Gastroesophageal sphincter (tissue), 3 donors: ENCODE measurements at regions not wholly inside any gene's neighbourhood (a gene's known extent, or its start where the extent isn't known, plus 50 kb on each side); places are given as distances from the start of the nearest gene placed in this dataset.

ENCODE experiments used
- EP300 ChIP-seq: sonication (generic); formaldehyde crosslinking; IDR thresholded peaks from one replicate; pipeline ENCODE4 v1.6.1; 2017; ENCODE audit warnings: antibody characterized with exemption, mild to moderate bottlenecking
- POLR2A ChIP-seq, 2 donors: fragments of 450-650 bp; IDR thresholded peaks; one replicate each; pipeline ENCODE4 v1.6.1; 2017; ENCODE audit warnings: antibody characterized with exemption in 2 of 2, mild to moderate bottlenecking in 2 of 2, moderate library complexity in 1 of 2
- POLR2AphosphoS5 ChIP-seq: sonication (generic); formaldehyde crosslinking; IDR thresholded peaks from one replicate; pipeline ENCODE4 v1.6.1; 2017; ENCODE audit warnings: antibody characterized with exemption
- TF ChIP-seq, protein P1 (sequence below), 4 experiments: fragments of 200-600 bp in 2 of 4; fragments of 450-650 bp in 2 of 4; sonication (generic) in 1 of 4; IDR thresholded peaks; one replicate each; pipeline ENCODE4 v1.5.1; 2017 to 2019; ENCODE audit warnings: antibody characterized with exemption in 4 of 4, mild to moderate bottlenecking in 2 of 4, moderate library complexity in 2 of 4

DNA sequence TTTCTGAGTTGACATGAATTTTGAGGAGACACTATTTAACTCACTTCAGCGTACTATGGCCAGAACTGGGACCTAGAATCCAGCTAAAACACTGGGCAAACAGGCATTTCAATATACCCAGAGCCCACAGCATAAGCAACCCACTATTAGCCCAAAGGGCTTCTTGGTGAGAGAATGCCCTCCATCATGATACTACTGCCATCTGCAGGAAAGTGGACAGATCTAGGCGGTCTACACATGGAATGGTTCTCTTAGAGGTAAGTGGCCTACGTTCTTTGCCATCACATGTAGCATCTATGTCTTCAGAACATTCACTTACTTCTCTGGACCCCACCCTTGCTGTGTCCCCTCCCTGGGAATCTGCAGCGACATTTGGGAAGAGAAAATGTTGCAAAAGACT lies 181.3 kb upstream of the LINC00305 start:
- no peak for TF ChIP-seq POLR2A (IDR thresholded peaks at IDR 0.05)
- TF ChIP-seq POLR2AphosphoS5: no peak
- TF ChIP-seq, protein P1, sequence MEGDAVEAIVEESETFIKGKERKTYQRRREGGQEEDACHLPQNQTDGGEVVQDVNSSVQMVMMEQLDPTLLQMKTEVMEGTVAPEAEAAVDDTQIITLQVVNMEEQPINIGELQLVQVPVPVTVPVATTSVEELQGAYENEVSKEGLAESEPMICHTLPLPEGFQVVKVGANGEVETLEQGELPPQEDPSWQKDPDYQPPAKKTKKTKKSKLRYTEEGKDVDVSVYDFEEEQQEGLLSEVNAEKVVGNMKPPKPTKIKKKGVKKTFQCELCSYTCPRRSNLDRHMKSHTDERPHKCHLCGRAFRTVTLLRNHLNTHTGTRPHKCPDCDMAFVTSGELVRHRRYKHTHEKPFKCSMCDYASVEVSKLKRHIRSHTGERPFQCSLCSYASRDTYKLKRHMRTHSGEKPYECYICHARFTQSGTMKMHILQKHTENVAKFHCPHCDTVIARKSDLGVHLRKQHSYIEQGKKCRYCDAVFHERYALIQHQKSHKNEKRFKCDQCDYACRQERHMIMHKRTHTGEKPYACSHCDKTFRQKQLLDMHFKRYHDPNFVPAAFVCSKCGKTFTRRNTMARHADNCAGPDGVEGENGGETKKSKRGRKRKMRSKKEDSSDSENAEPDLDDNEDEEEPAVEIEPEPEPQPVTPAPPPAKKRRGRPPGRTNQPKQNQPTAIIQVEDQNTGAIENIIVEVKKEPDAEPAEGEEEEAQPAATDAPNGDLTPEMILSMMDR (IDR thresholded peaks at IDR 0.05): no peak
- no peak for TF ChIP-seq EP300
